Right forelimb (tissue), 1 donor: ENCODE measurements at regions not wholly inside any gene's neighbourhood (a gene's known extent, or its start where the extent isn't known, plus 50 kb on each side); places are given as distances from the start of the nearest gene placed in this dataset.

Source experiments
- DNase-seq: peaks from one replicate; pipeline ENCODE4 v3.0.0-alpha.2; 2018

GRCh38 chr4:143273160-143273917 lies 63.3 kb upstream of the GAB1 start:
- no peak for DNase-seq

GRCh38 chr4:143280861-143281260 lies 55.8 kb upstream of the GAB1 start:
- DNase-seq = no peak

- no peak for DNase-seq
Observed at GRCh38 chr4:143281507-143282190, 55.0 kb upstream of the GAB1 start.

- peak; percentile 56 for DNase-seq
Observed at GRCh38 chr4:143282211-143282707, 54.4 kb upstream of the GAB1 start.

- DNase-seq = no peak
Observed at GRCh38 chr4:143285696-143286437, 50.8 kb upstream of the GAB1 start.

GRCh38 chr4:143286701-143287571 lies 49.7 kb upstream of the GAB1 start:
- DNase-seq = no peak
